Panc1 (cell line): ENCODE measurements at regions not wholly inside any gene's neighbourhood (a gene's known extent, or its start where the extent isn't known, plus 50 kb on each side); places are given as distances from the start of the nearest gene placed in this dataset.

Source experiments
- POLR2AphosphoS5 ChIP-seq: IDR thresholded peaks from 2 replicates; pipeline ENCODE4 v1.6.1; 2012; ENCODE audit warnings: mild to moderate bottlenecking, low read depth, low read length, moderate library complexity
- SIN3A ChIP-seq: IDR thresholded peaks from 2 replicates; pipeline ENCODE4 v1.6.1; 2012; ENCODE audit warnings: low read depth, mild to moderate bottlenecking, low read length, moderate library complexity, borderline replicate concordance; ENCODE audit not compliant: insufficient read depth
- TCF7L2 ChIP-seq: IDR thresholded peaks from 2 replicates; pipeline ENCODE4 v1.6.1; 2011; ENCODE audit warnings: mild to moderate bottlenecking, low read depth, low read length, inconsistent platforms
- TF ChIP-seq, protein P1 (sequence below): fragments of 450-650 bp; IDR thresholded peaks from 2 replicates; pipeline ENCODE4 v1.5.1; 2017; ENCODE audit warnings: mild to moderate bottlenecking

- no peak for TF ChIP-seq SIN3A
- TF ChIP-seq, protein P1, sequence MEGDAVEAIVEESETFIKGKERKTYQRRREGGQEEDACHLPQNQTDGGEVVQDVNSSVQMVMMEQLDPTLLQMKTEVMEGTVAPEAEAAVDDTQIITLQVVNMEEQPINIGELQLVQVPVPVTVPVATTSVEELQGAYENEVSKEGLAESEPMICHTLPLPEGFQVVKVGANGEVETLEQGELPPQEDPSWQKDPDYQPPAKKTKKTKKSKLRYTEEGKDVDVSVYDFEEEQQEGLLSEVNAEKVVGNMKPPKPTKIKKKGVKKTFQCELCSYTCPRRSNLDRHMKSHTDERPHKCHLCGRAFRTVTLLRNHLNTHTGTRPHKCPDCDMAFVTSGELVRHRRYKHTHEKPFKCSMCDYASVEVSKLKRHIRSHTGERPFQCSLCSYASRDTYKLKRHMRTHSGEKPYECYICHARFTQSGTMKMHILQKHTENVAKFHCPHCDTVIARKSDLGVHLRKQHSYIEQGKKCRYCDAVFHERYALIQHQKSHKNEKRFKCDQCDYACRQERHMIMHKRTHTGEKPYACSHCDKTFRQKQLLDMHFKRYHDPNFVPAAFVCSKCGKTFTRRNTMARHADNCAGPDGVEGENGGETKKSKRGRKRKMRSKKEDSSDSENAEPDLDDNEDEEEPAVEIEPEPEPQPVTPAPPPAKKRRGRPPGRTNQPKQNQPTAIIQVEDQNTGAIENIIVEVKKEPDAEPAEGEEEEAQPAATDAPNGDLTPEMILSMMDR, result no peak
- TF ChIP-seq POLR2AphosphoS5, result no peak
- TF ChIP-seq TCF7L2, result no peak
Measured at GRCh38 chr1:110280804-110281203, 58.4 kb upstream of the RBM15 start.
